HCT116 (cell line): ENCODE measurements at regions not wholly inside any gene's neighbourhood (a gene's known extent, or its start where the extent isn't known, plus 50 kb on each side); places are given as distances from the start of the nearest gene placed in this dataset.

Experiments
- CEBPB ChIP-seq: IDR thresholded peaks from 2 replicates; pipeline ENCODE4 v1.6.1; 2012; ENCODE audit warnings: low read depth
- EZH2 ChIP-seq: fragments of 200-600 bp; sonication (generic); IDR thresholded peaks from 2 replicates; pipeline ENCODE4 v1.6.1; 2017; ENCODE audit warnings: antibody characterized with exemption, mixed run types
- EZH2phosphoT487 ChIP-seq: fragments of 200-600 bp; IDR thresholded peaks from 2 replicates; pipeline ENCODE4 v1.6.1; 2018; ENCODE audit warnings: antibody characterized with exemption, borderline replicate concordance
- POLR2A ChIP-seq: IDR thresholded peaks from 2 replicates; pipeline ENCODE4 v1.7.0; 2011; ENCODE audit warnings: borderline replicate concordance; ENCODE audit not compliant: insufficient read depth, insufficient read length; ENCODE audit errors: extremely low read depth
- POLR2AphosphoS5 ChIP-seq: IDR thresholded peaks from 2 replicates; pipeline ENCODE4 v1.6.1; 2011; ENCODE audit warnings: mild to moderate bottlenecking, low read depth, low read length, moderate library complexity
- SP1 ChIP-seq: IDR thresholded peaks from 2 replicates; pipeline ENCODE4 v1.6.1; 2012; ENCODE audit warnings: low read depth
- TF ChIP-seq, protein P1 (sequence below), 3 experiments: fragments of 200-600 bp in 1 of 3; sonication (generic) in 1 of 3; IDR thresholded peaks in 2 of 3; conservative IDR thresholded peaks in 1 of 3; 2 replicates each; pipeline ENCODE4 v1.5.1; 2012 to 2017; ENCODE audit warnings: low read depth in 2 of 3, low read length in 2 of 3, antibody characterized with exemption in 1 of 3, borderline replicate concordance in 1 of 3, control low read depth in 1 of 3, mild to moderate bottlenecking in 1 of 3, mixed read lengths in 1 of 3, mixed run types in 1 of 3, moderate library complexity in 1 of 3; ENCODE audit not compliant: insufficient read depth in 1 of 3

DNA sequence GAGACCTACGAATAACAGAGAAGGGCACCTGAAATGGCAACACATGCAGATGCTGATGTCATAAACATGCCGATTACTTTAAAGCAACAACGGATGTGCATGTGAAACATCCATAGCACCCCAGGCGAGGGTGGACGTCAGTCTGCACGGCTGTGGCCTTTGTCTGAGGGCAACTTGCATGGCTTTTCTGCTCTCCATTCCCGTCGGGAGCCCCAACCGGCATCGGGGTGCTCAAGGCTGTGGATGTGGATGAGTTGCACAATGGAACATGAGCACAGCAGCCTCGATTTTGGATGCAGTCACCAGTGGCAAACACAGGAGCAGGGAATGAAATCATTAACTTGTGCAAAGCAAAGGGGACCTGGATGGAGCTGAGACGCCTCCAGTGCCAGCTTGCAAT, 298.2 kb upstream of the SALL3 start:
- TF ChIP-seq, protein P1, sequence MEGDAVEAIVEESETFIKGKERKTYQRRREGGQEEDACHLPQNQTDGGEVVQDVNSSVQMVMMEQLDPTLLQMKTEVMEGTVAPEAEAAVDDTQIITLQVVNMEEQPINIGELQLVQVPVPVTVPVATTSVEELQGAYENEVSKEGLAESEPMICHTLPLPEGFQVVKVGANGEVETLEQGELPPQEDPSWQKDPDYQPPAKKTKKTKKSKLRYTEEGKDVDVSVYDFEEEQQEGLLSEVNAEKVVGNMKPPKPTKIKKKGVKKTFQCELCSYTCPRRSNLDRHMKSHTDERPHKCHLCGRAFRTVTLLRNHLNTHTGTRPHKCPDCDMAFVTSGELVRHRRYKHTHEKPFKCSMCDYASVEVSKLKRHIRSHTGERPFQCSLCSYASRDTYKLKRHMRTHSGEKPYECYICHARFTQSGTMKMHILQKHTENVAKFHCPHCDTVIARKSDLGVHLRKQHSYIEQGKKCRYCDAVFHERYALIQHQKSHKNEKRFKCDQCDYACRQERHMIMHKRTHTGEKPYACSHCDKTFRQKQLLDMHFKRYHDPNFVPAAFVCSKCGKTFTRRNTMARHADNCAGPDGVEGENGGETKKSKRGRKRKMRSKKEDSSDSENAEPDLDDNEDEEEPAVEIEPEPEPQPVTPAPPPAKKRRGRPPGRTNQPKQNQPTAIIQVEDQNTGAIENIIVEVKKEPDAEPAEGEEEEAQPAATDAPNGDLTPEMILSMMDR (IDR thresholded peaks at IDR 0.05 in 2 of 3, conservative IDR thresholded peaks at IDR 0.05 in 1 of 3; ENCODE audit: borderline replicate concordance in 1 of 3, insufficient read depth in 1 of 3, low read depth in 2 of 3, low read length in 2 of 3) = no peak
- TF ChIP-seq SP1 (no peak), POLR2AphosphoS5 (no peak), POLR2A (no peak), EZH2 (no peak), EZH2phosphoT487 (no peak), CEBPB (no peak)
